IMR-90 (cell line): ENCODE measurements at regions not wholly inside any gene's neighbourhood (a gene's known extent, or its start where the extent isn't known, plus 50 kb on each side); places are given as distances from the start of the nearest gene placed in this dataset.

Experiments
- CHD1 ChIP-seq: IDR thresholded peaks from 2 replicates; pipeline ENCODE4 v1.6.1; 2012; ENCODE audit warnings: low read depth, low read length, improper control_type of control experiment
- POLR2A ChIP-seq: IDR thresholded peaks from 2 replicates; pipeline ENCODE4 v1.6.1; 2012; ENCODE audit warnings: mild to moderate bottlenecking, low read depth, low read length

GRCh38 chr5:163758283-163758711 is 252.9 kb downstream of the MAT2B start:
- TF ChIP-seq POLR2A (no peak), CHD1 (no peak)
